NCI-H1436 treated with DMSO at 0.1 percent for 48 hours (cell line): ENCODE measurements at regions not wholly inside any gene's neighbourhood (a gene's known extent, or its start where the extent isn't known, plus 50 kb on each side); places are given as distances from the start of the nearest gene placed in this dataset.
"Not testable (repeated sequence)": the region's sequence is repeated elsewhere in the genome, so short reads cannot be mapped to it uniquely, and the experiment has no call there.

Experiments used
- DNase-seq: peaks from one replicate; lab custom pipeline; 2025; lab: John Stamatoyannopoulos, UW

DNA sequence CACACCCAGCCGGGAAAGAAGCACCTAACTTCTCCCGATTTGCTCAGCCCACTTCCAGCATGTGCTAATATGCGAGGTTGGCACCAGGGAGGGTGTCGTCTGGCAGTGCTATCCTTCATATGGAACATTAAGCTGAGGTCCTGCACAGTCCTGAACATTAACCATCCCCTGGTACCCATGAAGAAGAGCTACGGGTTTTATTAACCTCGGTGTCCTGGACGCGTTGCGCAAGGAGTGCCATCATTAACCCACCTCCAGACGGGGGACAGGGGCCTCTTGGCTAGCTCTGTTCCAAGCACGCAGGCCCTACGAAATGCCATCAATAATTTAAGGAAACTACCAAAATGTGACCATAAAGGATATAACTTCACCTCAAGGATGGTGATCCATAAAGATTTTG lies 193.5 kb downstream of the MAF start:
- DNase-seq: no peak

DNA sequence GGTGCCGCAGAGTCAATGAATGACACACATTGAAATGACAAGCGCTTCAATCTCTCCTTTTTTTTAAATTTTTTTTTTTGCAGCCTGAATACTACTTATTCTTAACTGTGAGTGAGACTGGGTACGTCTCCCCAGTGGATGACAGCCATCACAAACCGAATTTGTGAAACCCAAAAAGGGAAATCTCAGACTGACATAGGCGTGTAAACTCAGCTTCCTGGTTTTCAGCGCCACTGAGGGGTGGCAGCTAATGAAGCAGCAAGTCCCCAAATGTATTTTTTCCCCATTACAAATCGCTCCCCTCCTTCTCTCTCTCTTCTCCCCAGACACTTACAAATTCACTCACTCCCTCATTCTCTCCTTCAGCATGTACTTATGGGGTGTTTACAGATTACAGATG lies 196.0 kb downstream of the MAF start:
- DNase-seq: no peak

DNA sequence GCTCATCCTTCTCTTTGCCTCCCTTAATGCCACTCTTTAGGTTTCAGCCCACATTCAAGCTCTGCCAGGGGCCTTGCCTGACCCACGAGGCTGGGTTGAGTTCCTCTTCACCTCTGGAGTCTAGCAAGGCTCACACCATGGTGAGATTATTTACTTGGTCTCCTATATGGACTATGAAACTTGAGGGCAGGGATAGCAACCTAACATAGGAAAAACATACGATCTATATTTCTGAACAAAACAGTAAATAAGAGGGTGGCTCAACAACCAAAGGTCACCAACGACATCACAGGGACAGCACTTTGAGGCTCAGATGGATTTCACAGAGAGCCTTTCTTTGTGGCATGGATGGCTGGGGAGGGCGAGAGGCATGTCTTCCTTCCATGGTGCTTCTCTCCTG lies 197.0 kb downstream of the MAF start:
- no peak for DNase-seq

DNA sequence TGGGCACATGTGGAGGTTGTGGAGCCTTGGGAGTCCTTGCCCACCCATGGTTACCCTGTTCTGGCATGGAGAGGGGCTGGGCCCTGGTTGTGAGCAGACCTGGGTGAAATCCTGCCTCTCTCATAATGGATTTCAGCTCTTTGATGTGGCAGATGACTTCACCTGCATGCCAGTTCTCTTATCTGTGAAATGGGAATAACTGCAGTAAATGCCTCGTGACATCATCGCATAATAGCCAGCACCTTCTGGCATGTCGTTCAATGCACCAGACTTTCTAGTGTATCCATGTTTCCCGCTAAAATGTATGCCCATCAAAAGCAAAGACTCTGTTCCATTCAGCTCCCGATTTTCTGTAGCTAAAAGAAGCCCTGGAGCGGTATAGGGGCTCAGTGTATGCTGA lies 197.6 kb downstream of the MAF start:
- no peak for DNase-seq

DNA sequence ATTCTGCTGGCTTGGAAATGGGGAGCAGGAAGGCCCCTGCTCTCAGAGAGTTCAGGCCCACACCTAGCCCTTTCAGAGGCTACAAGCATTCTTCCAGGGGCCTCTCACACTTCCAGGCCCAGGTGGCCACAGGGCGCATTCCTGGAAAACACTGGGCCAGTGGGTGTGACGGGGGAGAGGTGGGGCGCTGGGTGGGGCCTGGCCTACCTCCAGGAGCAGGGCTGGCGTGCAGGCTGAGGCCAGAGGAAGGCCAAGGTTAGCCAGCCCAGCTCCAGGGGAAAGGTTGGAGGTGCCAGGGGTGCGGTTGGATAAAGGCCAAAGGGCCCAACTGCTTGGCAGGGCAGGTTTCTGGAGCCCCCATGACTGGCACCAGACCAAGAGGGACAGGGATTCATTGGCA lies 198.2 kb downstream of the MAF start:
- DNase-seq: no peak

DNA sequence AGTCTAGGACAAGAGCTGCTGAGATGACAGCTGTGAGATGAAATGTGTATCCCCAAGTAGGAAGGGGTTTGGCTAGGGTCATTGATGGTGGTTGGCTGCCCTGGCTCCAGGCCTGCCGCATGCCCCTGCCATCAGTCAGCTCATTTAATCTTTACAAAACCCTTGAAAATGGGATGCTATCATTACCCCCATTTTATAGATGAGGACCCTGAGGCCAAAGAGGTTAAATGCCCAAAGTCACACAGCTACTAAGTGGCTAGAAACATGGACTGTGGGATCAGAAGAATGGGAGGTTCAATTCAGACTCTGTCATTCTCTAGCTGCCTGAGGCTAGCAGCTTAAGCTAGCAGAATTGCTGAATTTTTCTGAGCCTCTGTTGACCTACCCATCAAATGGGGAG lies 198.8 kb downstream of the MAF start:
- DNase-seq: no peak

DNA sequence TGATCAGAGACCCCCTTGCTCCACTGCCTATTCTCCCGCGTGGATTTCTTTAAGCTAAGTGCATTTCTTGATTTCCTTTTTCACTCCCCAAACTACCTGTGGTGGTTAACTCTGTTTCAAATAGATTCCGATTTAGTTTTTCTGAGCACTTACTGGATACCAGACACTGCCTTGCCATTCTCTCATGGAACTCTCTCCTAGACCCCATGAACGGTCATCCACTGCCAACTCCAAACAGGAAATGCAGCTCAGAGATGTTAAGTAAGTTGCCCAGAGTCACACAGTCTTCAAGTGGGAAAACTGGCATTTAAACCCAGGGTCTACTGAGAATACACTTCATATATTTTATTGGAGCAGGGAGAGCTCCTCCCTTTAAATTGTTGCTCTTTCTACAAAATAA lies 199.4 kb downstream of the MAF start:
- no peak for DNase-seq

DNA sequence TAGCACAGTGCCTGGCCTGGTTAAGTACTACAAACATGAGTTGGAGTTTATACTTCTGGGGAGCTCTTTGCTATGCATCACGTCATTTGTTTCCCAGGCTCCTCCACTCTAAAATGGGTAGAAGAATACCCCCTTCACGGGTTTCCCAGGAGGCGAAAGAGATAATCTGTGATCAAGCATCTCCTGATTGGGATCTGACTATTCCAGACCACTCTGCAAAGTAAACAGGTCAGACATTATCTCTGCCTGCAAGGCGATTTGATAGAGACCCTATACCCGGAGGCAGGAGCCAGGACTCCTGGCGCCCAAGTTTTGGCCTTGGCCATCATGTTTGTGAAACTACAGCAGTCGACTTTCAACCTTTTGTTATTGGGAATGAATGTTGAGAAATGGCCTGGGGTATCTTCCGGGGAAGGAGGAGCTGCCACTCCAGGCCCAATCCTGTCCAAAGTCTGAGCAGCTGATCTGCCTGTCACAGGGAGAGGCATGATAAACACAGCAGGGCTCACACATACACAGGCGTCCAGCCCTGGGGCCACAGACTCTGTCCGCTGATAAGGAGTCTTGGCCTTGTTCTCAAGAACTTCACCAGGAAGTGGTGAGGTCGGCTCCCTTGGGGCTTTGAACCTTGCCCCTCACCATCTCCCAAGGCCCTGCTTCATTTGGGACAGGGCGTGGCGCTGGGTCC lies 199.9 kb downstream of the MAF start:
- no peak for DNase-seq

DNA sequence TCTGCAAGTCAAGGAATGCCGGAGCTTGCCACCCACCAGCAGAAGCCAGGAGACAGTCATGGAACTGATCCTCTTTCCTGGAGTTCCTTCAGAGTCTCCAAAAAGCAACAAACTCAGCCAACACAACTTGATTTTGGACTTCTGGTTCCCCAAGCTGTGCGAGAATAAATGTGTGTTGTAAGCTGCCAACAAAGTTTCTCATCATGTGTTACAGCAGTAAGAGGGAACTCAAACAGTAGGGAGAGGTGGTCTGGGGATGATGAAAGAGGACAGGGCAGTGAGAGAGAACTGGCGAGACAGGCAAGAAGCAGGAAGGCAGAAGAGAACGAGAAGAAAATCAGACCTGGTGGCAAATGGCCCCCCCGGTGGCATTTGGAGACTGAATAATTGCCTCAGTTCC lies 204.9 kb downstream of the MAF start:
- DNase-seq: no peak

DNA sequence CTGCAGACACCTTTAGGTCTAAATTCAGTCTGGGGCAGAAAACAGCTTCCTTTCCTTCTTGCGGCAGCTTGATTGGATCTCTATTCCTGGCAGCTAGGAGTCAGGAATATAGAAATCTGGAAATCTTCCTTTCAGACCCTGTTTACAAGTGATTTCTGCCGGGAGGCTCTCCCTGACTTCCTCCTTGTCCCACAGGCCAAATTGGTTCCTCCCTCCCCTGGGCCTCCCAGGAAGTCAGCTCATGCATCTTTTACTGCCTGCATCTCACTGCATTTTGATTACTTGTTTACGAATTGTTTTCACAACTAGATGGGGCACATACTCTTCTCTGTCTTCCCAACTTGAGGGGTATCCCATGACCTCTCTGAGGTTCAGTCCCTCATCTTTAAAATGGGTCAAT lies 206.3 kb downstream of the MAF start:
- DNase-seq: no peak

DNA sequence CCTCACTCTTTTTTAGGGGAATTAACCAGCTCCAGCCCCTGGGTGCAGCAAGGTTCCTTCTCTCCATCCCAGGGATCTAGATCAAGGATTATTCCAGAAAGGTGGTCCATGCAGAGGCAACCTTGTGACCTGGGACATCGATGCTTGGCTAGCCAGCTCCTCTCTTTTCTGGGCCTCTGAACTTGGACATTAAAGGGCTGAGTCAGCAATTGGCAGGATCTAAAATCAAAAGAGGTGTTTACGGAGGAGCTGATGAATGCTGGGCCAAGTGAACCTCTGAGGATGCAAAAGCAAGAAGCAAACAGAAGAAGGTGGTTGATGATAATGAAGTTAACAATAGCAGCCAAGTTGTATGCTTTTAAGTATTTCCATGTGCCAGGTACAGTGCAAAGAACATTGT lies 207.0 kb downstream of the MAF start:
- no peak for DNase-seq

DNA sequence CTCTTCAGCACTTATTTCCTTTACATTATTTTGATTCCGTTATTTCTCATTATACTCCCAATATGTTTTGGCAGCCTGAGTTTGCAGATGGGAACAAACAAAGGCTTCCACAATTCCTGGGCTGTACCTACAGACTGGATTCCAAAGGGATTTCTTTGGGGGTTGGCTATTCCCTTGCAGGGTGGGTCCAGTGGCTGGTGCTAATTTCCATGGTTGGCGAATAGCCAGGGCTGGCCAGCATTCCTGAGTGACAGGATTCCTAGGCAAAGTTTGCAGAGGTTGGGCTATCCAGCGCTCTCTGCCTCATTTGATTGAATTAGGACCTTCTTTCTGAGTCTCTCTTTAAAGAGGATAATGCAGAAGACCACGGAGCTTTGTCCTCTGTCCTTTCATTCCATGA lies 207.4 kb downstream of the MAF start:
- no peak for DNase-seq

DNA sequence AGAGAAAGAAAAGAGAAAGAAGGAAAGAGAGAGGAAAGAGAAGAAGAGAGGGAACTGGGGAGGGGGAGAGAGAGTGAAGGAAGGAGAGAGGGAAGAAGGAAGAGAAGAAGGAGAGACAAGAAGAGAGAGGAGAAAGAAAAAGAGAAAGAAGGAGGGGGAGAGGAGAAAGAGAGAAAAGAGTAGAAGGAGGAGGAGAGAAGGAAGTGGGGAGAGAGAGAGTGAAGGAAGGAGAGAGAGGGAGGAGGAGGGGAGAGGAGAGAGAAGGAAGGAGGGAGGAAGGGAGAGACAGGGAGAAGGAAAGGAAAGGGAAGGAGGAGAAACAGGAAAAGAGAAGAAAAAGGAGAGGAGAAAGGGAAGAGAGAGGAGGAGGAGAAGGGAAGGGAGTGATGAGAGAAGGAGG lies 208.5 kb downstream of the MAF start:
- DNase-seq: no peak

DNA sequence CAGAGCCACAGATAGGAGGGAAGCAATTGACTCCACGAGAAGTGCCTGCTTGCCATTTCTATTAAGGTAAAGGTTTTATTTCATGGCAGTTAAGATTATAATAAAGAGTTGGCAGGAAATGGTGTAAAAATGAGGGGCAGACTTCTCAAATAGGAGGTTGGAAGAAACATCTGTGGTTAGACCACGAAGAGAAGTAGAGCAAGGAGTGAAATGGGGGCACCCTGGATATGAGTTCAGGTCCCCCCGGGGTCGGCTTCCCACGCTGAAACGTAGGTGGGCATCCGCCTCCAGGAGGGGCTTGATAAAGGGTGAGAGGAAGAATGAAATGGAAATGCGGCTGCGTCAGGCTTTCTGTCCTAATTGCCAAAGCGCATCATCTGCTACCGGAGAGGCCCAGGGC lies 209.1 kb downstream of the MAF start:
- DNase-seq: no peak

DNA sequence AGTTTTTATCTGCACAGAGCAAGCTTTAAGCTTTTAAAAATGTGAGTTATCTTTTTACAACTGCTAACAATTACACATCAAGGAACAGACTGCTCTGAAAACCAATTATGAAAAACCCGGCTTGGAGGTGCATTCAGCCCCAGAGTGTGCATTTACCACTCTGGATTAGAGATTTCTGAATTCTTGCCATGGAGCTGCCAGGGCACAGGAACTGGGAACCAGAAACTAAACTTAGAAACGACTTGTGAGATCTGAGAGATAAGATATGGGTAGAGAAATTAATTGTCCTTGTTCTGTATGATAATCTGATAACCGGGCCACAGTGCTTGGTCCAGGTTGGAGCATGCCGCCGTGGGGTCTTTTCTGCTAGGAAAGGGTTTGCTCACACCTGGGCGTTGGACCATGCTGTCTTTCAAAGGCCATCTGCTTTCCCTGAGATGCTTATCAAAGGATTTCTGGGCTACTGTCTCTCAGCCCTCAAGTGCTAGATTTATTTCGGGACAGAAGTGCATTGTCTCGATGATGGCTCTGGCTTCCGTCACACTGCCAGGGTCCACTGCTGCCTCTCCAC lies 210.0 kb downstream of the MAF start:
- no peak for DNase-seq

DNA sequence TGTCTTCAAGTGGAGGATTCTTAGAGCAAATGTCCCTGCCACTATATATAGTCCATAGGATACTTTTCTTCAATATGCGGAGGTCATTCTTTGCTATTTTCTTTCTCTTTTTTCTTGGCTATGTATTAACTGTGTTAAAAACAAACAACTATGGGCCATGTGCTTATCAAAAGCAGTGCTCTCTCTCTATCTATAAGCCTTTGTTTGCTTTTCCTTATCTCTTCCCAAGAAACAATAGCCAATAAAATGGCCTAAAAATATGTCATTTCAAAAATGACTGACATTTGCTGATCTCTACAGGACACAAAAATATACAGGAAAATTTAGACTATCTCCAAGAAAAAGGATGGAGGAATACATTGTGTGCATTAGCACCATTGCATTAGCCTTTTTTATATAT lies 212.1 kb downstream of the MAF start:
- no peak for DNase-seq

DNA sequence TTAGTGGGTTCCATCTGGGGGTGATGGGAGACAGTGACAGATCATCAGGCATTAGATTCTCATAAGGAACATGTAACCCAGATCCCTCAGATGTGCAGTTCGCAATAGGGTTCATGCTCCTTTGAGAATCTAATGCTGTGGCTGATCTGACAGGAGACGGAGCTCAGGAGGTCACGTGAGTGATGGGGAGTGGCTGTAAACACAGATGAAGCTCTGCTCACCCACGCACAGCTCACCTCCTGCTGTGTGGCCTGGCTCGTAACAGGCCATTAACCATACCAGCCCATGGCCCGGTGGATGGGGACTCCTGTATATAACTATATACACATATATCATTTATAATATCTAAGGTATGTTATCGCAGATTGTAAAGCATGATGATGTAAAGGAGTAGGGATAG lies 214.2 kb downstream of the MAF start:
- DNase-seq: no peak

DNA sequence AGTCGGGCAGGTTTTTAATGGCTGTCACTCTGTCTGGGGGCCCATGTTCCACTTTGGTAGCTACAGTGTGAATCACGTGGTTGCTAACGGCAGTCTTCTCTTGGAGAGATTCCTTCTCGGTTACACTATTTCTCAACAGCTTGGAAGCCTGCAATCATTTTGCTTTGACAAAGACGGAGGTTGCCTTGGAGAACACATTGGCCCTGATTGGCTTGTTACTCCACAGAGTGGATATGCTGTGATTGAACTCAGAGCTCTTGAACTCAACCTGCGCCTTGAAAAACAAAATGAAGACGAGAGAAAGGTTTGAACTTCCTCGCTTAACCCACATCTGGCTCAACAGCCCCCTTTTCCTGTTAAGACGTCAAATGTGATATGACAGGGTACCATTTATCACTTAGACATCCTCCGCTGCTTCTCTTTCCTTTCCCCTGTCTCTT lies 218.9 kb downstream of the MAF start:
- no peak for DNase-seq

DNA sequence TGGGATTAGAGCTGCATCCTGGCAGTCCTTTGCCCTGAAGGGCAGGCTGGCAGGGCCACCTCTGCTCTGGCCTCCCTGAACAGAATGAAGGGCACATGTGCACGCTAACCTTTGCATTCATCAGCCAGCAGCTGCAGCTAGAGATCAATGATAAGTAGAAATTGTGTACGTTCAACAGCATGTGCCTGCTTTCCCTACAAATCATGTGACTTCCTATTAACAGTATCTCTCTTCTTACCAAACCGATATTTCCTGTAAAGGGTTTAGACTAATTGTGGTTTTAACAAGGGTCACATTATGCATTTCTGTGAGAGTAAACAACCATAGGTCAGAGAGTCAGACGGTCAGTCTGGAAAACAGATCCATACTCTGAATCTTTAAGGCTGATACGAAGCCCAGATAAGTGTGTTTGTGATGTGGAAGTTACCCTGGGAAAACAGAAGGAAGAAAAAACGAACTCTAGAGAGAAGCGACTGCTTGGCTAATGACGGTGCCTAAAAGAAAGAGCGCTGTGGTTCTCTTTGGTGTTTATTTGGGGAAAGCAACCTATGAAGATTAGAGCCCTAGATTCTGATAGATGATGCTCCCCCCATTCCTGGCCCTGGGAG lies 219.4 kb downstream of the MAF start:
- DNase-seq: no peak

DNA sequence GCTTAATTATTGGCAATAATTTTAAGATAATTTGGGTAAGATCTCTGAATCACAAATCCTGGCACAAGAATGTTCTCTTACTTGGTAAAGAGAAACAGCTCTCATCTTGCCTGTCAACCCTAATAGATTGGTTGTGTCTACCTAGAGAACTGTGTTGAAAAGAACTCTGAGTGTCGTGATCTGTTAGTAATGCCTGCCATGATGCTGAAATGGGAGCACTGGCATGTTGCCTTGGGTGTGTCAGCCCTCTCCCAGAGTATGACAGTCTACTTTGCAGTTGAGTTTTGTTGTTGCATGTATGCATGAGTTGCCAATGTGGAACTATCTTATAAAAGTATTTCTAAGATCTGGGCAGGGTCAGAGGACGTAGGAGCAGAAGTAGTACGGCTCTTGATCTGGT lies 221.4 kb downstream of the MAF start:
- no peak for DNase-seq

DNA sequence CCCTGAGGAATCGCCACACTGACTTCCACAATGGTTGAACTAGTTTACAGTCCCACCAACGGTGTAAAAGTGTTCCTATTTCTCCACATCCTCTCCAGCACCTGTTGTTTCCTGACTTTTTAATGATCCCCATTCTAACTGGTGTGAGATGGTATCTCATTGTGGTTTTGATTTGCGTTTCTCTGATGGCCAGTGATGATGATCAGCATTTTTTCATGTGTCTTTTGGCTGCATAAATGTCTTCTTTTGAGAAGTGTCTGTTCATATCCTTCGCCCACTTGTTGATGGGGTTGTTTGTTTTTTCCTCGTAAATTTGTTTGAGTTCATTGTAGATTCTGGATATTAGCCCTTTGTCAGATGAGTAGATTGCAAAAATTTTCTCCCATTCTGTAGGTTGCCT lies 223.5 kb downstream of the MAF start:
- DNase-seq: not testable (repeated sequence)

DNA sequence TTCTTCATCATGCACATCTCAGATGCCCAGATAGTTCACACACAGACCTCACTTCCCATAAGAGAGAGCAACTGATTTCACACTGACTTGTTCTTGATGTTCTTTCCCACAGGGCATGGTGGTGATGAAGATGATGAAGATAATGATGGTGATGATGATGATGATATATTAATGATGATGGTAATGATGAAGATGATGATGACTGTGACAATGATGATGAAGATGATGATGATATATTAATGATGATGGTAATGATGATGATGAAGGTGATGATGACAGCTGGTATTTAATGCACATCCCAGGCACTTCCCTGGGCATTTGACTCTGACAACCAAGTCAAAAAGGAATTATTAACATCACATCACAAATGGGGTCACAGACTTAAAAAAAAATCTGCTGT lies 225.2 kb downstream of the MAF start:
- DNase-seq: no peak

DNA sequence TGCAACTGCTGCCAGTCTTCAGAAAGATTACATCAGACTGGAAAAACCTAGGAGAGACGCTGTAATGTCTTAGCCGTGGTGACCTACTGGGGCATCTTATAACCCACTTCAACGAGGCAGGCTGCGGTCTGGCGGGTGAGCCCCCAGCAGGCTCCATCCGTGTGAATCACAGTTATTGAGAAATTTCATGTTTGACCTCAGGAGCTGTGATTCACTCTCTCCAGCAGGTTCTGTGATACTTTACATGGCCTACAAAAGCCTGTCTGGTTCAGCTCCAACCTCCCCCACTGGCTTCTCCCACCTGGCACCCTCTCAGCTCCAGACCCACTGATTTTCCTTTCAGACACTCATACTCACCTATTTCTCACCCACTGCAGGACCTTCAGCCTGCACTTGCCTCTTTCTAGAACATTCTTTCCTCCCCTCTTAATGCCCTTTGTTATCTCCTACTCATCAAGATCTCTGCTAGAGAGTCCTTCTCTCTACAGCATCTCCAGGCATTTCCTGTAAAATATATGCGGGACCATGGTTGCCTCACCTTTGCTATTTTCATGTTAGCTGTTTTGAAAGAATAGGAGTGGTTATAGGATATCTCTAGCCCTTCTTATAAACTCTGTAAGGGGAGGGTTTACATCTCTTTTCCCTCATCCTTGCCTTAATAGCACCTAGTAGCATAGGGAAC lies 227.9 kb downstream of the MAF start:
- DNase-seq: no peak
